NCI-H748 (cell line): ENCODE measurements at regions not wholly inside any gene's neighbourhood (a gene's known extent, or its start where the extent isn't known, plus 50 kb on each side); places are given as distances from the start of the nearest gene placed in this dataset.

ENCODE experiments used
- DNase-seq: peaks from one replicate; lab custom pipeline; 2025; ENCODE audit not compliant: unreplicated experiment; lab: John Stamatoyannopoulos, UW

DNA sequence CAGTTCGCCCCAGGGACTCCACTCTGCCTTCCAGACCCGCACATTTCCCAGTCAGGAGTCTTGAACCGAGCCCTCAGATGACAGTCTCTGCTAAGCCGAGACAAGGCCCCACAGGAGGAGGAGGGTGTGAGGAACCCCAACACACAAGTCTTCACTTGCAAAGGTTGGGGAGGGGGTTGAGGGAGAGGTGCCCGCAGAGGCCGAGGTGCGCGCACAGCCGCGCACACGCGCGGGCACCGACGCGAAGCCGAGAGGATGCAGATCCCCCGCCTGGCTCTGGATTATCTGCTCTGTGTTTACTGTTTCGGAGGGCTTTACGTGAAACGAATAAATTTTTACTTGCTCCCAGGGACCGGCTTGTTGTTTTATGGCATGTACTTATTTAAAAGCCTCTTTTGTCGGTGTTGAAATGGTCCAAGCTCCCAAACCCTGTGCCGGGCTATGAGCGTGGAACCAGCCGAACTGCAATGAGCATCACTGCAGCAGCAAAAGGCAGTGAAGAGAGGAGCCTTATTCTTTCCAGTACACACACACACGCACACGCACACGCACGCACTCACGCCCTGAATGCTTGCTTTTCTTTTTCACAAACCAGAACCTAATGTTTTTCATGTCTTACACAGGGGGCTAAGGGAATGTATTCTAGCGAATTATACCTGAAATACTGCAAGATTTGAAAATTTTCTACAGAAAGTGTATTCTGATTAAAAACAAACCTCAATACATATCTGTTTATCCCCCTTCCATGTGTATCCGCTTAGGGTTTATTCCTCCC is 297.7 kb downstream of the PARP8 start:
- peak; percentile 83 for DNase-seq

DNA sequence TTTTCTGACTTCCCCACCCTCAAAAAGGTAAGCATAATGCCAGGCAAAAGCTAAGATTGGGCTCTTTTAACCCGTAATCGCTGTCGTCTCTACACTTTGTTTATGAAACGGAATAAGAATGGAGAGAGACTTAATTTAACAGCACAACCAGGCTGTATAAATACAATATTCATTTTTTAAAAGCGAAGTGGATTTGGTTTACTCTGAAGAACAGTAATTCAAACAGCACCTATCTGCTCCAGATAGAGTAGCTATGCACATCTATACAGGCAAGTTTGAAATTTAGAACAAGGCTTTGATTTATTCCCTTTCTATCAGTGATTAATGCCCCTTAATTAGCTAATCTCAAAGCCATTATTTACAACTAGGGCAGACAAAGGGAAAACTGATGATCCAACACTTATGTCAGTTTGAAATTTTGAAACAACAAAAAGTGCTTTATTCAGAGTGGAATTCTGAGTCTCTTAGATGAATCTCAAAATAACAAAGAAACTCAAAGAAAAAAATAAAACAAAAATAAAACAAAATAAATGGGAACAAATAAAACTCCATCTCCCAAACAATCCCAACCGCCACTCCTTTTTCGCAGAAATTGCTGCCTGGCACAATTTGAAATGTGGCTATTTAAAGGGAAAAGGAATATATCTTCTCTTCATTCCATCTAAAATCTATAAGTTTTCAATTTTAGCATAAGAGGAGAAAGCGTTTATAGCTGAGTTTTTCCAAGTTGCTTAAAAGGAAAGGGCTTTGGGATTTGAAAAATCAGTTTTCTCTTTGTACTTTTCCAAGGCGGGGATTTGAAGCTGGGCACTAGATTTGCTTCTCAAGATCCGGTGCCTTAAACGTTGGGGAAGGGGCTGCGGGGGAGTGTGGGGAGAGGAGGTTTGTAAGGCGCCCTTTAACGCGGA is 298.6 kb downstream of the PARP8 start:
- DNase-seq = peak; percentile 65

DNA sequence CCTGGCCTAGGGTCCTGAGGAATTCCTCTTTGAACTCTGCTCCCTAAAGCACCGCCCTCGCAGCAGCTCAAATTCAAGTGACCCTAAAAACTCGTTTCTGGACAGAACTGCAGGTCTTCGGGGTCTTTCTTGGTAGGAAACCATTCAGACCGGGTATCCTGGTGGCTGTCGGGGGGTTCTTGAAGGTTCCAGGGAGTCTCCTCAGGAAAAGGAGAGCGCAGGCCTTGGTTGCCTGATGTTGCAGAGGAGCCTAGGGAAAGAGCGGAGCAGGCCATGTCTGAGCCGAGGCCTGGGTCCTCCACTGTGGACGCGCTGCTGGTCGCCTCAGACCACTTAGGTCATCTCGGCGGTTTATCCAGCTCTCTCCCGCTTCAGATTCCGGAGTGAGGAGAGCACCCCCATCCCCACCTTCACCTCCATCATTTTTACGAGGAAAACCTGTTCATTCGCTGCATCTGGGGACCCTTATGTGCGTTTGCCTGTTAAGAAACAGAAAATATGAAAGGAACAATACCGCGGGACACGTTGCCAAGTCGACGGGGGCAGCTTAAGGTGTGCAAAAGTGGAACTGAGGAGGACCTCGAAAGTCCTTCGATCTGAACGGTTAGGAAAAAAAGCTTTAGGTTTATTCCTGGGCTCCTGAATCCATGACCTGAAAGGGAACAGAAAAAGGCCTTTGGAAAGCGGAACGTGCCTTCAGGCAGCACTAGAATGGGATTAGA is 299.4 kb downstream of the PARP8 start:
- peak; percentile 68 for DNase-seq

DNA sequence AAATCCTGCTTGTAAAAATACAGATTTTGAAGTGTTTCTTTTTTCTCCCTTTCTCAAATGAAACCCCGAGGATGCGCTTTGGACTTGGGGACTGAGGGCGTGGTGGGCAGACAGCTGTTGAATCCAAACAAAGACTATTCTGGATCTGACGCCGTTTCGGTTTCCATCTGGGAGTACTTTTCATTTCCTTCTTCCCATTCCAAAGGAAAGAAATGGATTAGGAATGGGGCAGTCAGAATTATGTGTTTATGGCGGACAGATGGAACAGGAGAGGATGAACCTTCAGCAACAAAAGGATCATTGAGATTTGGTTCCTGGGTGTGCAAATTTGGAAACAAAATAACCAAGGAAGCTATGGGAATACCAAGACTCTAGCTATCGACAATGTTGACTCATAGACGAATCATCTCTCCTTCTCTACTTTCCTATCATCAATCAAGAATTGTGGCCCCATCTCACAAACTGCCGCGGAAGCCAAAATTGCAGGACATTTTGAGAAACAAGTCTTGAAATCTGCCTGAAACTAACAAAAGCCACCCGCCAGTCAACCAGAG is 300.6 kb downstream of the PARP8 start:
- peak; percentile 84 for DNase-seq

DNA sequence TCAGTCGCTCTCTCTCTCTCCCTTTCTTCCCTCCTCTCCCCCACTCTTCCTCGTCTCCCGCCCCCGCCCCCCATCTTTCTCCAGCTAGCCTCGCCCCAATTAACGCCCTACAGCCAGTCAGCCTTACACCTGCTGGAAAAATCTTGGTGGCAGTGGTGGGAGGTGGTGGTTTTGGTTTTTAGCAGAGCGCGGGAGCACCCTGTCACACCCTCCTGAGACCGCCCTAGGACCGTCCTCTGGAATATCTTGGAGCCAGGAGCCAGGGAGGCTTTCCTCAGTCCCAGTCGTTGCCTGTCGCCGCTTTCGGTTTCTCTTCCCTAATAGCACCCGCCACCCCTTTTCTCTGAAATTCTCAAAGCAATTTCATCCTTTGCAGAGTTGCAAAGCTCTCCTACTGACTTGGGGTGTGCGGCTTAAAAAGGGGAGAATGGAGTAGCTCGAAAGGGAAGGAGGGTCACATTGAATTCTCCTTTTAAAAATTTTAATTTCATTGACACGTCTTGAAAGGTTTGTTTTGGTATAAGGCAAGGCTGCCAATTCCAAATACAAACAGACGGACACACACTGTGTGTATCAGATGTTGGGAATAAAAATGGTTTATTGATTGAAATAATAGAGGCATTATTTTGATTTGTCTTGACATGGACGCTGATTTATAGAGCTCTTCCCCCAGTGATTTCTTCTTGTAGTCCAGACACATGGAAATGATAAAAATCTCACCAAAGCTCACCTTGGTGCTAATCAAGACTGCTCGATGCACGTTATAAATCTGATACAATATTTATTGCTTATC is 301.3 kb downstream of the PARP8 start:
- DNase-seq = peak; percentile 95

DNA sequence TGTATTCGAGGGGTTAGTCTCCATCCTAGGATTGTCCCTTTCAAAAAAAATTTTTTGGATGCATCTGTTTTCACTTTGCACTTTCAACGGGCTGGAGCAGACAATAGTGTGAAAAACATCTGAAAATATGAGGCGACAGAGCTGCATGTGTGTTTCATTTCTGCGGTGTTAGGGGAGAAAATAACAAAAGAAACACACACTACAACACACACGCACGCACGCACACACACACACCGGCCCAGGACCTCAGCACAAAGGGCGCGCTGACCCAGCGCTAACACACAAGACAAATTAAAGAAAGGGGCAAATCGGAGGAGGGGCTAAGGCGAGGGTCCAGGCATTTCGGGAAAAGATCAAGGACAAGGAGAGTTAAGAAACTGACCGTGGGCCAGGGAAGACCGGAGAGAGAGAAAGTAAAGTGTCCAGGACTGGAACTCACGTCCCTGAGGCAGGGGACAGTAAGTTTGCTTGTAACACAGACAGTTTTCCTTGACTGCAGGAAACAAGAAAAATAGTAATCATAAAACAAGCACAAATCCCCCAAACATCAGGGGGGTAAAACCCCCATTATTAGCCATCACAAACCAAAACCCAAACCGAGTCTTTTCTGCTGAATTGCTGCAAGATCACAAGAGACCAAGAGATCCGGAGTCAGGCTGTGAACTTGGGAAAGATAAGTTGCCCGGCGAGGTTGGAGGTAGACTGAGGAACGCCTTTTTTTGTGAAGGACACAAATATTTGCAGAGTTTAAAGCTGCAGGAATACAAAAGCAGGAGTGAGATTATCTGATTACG is 302.1 kb downstream of the PARP8 start:
- DNase-seq = peak; percentile 80

DNA sequence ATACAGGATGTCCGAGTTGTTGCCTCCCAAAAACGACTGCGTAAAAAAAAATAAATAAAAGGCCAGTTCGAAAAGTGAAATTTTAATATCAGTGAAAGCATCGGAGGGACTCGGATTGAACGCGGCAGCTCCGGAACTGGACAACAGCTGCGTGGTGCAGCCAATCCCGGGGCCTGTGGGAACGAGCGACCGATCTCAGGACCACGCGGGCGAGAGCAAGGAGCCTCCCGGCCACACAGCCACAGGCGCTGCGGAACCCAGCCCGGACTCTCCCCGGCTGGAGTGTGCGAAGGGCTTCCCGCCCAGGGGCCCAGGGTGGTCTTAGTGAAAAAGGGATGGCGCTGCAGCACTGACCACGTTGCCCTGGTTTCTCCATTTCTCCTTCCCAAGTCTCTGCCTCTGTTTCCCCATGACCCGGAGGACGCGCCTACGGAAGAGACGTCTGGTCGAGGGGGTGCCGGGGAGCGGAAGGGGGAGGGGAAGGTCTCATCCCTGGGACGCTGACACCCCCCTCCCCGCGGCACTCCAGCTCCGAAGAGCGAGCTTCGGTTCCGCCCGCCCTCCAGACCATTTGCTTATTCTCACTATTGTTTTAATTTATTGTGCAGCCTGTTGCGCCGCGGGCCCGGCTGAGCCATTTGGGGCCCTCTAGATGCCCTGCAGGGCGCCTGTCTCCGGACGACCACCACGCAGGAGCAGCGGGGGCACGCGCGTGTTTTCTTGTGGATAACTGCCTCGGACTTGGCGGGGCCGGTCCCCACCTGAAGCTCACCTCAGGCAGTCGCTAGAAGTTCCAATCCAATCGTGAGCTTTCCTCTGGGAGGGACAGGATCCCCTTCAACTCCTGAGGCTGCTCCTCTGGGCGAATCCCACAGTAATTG is 303.0 kb downstream of the PARP8 start:
- peak; percentile 93 for DNase-seq

DNA sequence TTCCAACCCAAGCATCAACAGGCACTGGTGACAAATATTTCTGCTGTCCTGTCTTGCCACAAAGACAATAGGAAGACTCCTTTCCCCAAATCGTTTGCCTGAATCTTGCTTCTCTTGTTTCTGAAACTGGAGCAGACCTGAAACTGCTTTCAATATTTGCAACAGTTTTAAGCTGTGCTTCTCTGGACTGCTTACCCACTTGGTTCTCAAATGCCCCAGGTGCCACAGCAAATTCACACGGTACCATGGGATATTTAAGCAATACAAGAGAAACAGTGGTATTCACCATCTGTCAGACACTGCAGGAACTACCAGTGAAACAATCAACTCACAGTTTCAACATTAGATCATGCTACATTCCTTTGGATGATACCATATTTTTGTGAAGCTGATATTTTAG is 309.4 kb downstream of the PARP8 start:
- no peak for DNase-seq

DNA sequence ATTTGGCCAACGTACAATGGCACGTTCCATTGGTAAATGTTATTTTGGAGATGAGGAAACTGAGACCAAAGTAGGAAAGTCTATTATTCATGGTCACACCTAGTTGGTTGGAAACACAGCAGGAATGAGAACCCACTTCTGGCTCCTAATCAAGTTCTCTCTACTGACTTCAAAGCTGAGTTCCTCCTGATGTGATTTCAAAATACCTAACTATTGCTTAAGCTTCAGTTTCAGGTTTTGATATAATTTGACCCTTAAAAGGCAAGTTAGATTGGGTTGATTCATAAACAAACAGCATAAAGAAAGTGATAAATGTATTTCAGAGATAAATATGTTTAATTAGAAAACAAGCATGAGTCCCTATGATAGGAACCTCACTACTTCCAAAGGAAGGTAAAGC is 312.5 kb downstream of the PARP8 start:
- DNase-seq = no peak

DNA sequence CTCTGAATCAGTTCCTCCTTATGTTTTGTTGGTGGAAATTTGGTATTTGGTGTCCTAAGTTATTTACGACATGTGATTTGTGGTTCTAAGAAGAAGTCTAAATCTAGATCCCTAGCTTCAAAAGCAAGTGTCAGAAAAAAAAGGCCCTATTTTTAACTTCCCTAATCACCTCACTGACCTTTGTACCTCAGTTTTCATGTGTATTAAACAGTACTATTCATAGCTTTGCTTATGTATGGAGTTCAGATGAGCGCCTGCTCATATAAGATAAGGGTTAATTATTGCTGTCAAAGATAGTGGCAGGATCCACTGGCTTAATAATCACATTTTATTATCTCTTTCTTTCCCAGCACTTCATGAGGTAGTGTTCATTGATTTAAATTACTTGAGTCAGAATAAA is 318.2 kb downstream of the PARP8 start:
- DNase-seq = no peak

DNA sequence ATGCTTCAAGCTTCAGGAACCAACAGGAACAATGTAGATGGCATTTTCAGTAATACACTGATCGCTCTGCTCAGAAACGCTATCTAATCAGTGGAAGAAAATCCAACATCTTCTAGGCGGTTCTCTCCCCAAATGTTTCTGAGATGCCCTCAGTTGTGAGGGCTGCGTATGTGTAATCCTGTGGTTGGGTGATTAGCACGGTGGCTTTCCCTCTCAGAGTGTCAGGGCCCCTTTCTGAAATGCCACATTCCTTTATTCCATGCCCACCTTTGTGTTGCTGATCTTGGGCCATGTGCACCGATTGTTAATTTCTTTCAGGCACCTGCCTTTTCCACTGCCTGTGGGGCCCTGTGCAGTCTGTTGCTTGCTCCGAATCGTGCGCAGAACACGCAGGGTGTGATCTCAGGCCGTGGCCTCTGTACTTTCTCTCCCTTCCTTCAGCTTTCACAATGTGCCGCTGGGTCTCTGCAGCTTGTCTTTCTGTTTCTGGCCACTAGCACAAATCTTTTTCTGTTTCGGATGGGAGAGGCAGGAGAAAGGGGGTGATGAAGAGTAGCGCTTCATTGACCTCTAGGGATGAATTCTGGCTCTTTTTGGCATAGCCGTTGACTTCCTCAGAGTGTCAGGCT is 324.0 kb downstream of the PARP8 start:
- no peak for DNase-seq

DNA sequence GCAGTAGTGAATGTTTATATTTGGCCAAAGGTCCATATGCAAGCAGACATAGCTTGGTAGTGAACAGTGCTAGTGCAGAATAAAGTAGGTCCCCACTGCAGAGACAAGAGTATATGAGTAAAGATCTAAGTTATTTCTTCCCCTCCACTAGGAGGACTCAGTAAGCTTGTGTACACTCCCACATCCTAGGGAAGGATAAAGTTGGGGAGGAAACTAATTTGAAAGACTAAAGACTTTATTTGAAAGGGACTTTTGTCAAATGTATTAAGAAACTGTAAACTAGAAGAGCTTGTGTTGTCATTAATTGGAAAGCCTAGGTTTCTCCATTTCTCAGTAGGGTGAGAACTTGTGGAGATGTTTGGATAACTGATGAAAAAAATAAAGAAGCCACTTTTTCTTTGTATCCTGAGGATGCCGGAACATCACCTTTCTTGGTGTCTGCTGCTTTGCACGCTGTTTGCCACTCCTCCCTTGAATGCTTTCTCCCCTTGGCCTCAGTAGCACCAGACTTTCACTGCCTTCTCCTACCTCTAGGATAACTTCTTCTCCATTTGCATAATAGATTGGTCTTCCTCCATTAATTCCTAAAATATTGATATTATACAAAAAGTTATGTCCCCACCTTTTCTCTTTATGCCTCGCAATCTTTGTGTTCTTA is 329.0 kb downstream of the PARP8 start:
- peak; percentile 26 for DNase-seq

DNA sequence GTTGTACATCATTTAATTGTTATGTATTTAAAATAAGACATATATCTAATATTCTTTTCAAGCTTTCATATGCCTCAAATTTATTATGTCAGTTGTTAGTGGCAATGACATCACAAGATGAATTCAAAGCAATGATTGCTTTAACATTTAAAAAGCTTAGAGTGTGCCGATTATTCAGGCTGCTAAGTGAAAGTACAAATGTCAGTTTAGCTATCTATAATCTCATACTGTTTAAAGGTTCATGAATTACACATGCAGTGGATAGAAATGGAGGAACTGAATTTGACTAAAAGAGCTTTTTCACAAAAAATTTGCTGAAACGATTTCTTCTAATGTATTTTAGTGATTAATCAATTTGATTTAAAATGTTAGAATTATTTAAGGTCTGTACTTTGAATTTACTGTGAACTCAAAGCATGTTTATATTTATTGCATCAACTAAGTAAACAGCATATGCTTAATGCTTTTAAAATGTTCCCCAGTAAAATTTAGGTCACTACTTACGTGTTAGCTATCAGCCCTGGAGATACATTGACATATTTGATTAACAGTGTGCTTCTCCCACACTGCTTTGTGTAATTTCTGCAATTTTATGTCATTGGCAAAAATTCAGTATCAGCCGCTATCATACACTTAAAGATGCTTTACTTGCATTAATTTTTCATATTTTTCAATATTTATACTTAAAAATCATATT is 334.9 kb downstream of the PARP8 start:
- no peak for DNase-seq

DNA sequence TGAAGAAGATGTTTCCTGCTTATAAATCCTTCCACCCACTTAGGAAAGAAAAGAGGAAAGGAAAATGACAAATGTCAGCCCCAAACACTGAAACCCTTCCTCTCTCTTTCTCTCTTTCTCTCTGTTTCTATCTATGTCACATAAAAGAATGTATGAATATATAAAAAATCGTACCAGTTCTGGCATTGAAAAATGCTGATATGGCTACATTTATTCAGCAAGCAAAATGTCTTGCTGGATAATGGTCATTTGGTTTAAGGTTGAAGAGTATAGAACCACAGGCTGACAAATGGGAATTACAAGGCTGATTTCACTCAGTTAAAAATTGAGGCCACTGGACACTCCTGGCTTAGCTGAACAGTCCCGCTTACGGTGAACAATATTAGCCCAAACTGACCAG is 335.9 kb downstream of the PARP8 start:
- DNase-seq = no peak

DNA sequence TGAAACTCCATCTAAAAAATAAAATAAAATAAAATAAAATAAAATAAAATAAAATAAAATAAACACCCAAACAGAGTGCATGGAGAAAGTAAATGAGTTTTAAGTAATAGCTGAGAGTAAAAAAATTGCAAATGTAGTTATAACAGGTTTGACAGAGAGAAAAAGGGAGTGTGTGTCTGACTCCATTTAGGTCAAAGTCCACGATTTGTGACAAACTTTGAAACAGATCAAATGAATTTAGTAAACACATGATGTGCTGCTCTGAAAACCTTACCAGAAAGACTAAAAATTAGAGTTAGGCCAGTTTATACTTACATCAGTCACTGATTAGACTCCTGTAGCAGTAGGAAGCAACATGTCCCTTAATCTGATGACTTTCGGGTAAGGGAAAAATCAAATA is 346.6 kb downstream of the PARP8 start:
- DNase-seq = no peak

DNA sequence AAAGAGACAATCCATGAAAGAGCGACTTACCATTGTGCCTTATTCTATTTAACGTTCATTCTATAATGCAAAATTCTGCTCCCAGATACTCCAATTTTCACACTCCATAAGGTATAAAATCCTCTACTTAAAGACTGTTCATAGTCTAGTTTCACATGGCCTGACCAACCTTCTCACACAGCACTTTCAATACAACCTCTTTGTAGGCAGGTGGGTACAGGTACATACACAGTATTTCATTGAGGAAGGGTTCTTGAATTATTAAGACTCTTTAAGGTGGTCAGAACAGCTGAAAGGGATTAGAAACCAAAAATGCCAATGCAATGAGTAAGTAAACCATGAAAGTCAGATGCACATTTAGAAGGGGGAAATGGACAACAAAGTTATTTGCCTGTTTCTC is 352.0 kb downstream of the PARP8 start:
- no peak for DNase-seq

DNA sequence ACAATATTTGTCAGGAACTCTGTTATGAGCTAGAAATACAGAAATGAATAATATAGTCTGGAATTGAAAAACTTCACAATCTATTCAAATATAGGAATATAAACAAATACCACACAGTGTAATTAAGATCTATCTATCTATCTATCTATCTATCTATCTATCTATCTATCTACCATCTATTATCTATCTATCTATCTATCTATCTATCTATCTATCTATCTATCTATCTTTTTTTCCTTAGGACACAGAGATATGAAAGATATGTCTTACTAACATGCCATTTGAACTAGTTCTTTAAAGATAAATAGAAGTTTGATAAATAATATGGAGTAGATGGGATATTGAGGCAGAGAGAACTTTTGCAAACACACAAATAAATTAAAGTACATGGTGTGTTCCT is 357.8 kb downstream of the PARP8 start:
- no peak for DNase-seq
